Left ventricle myocardium inferior (tissue), 1 donor: ENCODE measurements at regions not wholly inside any gene's neighbourhood (a gene's known extent, or its start where the extent isn't known, plus 50 kb on each side); places are given as distances from the start of the nearest gene placed in this dataset.

ENCODE experiments used
- DNase-seq: peaks from one replicate; pipeline ENCODE4 v3.0.0-alpha.2; 2020
- H3K27ac ChIP-seq: fragments of 200-600 bp; replicated peaks from 2 replicates; pipeline ENCODE4 v1.8.0; 2021
- H3K27me3 ChIP-seq: fragments of 200-600 bp; 2 replicates; pipeline ENCODE4 v1.8.0; 2021; ENCODE audit warnings: low read depth
- H3K36me3 ChIP-seq: fragments of 200-600 bp; 2 replicates; pipeline ENCODE4 v1.8.0; 2021
- H3K4me1 ChIP-seq: fragments of 200-600 bp; 2 replicates; pipeline ENCODE4 v1.8.0; 2021
- H3K4me3 ChIP-seq: fragments of 200-600 bp; 2 replicates; pipeline ENCODE4 v1.8.0; 2021; ENCODE audit warnings: mild to moderate bottlenecking, moderate library complexity
- H3K9me3 ChIP-seq: fragments of 200-600 bp; replicated peaks from 2 replicates; pipeline ENCODE4 v1.8.0; 2021
- CTCF ChIP-seq: fragments of 200-600 bp; IDR thresholded peaks from 2 replicates; pipeline ENCODE4 v1.8.0; 2021; ENCODE audit warnings: antibody characterized with exemption, mild to moderate bottlenecking, borderline replicate concordance
- intact Hi-C: fragments of 100-400 bp; cut with micrococcal nuclease; formaldehyde crosslinking; loops from one replicate; pipeline ENCODE4 v1.11.0; 2022
- donor health status: DM: no; HTN: yes; CAD: no; lungs with severe emphysema.

GRCh38 chr14:48350971-48351370 is 675.6 kb upstream of the MDGA2 start:
- Histone ChIP-seq H3K27me3 (no peaks in the 10 kb centered on the region), H3K36me3 (no peaks in the 10 kb centered on the region), H3K9me3 (no peaks in the 10 kb centered on the region), H3K4me1 (no peaks in the 10 kb centered on the region), H3K4me3 (no peak overlapping the region), H3K27ac (no peak overlapping the region)
- TF ChIP-seq CTCF: no peak
- intact Hi-C loops: no loop called here
- no peak for DNase-seq

- Histone ChIP-seq H3K27ac (no peak overlapping the region), H3K4me1 (no peaks in the 10 kb centered on the region), H3K9me3 (no peaks in the 10 kb centered on the region), H3K4me3 (no peak overlapping the region), H3K36me3 (no peaks in the 10 kb centered on the region), H3K27me3 (no peaks in the 10 kb centered on the region)
- TF ChIP-seq CTCF: no peak
- DNase-seq: no peak
- intact Hi-C loops: no loop called here
Observed at GRCh38 chr14:48349689-48350088, 674.3 kb upstream of the MDGA2 start.

- intact Hi-C loops: no loop called here
Observed at GRCh38 chr14:48341069-48341468, 665.7 kb upstream of the MDGA2 start.

GRCh38 chr14:48333221-48333920 is 658.0 kb upstream of the MDGA2 start:
- H3K9me3 ChIP-seq: peaks cover 12% of the 10 kb centered on the region
- intact Hi-C loops: no loop called here
- no peak overlapping the region for H3K27ac ChIP-seq
- TF ChIP-seq CTCF: no peak
- no peak overlapping the region for H3K4me3 ChIP-seq
- no peaks in the 10 kb centered on the region for H3K36me3 ChIP-seq
- H3K4me1 ChIP-seq: no peaks in the 10 kb centered on the region
- no peak for DNase-seq
- H3K27me3 ChIP-seq: no peaks in the 10 kb centered on the region

More at GRCh38 chr14:48341069-48341468, 665.7 kb upstream of the MDGA2 start:
- Histone ChIP-seq H3K4me3 (no peak overlapping the region), H3K27ac (no peak overlapping the region), H3K4me1 (no peaks in the 10 kb centered on the region), H3K9me3 (peaks cover 10% of the 10 kb centered on the region), H3K27me3 (no peaks in the 10 kb centered on the region), H3K36me3 (no peaks in the 10 kb centered on the region)
- TF ChIP-seq CTCF: no peak
- no peak for DNase-seq

- Histone ChIP-seq H3K4me1 (no peaks in the 10 kb centered on the region), H3K36me3 (no peaks in the 10 kb centered on the region), H3K27me3 (no peaks in the 10 kb centered on the region), H3K27ac (no peak overlapping the region), H3K9me3 (peaks cover 10% of the 10 kb centered on the region), H3K4me3 (no peak overlapping the region)
- no peak for DNase-seq
- no peak for TF ChIP-seq CTCF
- intact Hi-C loops: no loop called here
Observed at GRCh38 chr14:48331421-48331820, 656.0 kb upstream of the MDGA2 start.
